ENCODE measurements at regions not wholly inside any gene's neighbourhood (a gene's known extent, or its start where the extent isn't known, plus 50 kb on each side); places are given as distances from the start of the nearest gene placed in this dataset.

DNA sequence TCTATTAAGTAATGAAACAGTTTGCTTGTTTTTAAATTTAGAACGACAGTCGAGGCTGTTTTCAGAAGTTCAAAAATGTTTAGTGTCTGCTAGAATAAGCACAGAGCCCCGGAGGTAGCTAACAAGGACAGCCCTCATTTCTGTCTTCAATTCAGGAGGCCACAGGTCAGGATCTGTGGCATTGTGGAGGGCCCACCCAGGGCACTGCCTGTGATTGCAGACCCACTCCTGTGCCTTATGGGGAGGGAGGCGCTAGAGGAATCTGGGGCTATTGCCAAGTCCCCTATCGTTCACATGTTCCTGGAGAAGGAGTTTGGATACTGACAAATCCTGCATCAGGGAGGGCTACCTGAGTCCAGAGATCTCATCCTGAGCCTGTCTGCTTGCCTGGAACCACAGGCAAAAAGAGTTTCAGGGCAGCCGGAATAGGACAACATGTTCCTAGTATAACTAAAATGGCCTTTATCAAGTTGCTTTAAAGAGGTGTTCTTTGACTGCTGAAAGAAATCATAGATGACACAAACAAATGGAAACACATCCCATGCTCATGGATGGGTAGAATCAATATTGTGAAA lies 141.5 kb upstream of the ROPN1 start:
- no peak for DNase-seq (ENCODE audit: low spot score)
- TF ChIP-seq, protein P1, sequence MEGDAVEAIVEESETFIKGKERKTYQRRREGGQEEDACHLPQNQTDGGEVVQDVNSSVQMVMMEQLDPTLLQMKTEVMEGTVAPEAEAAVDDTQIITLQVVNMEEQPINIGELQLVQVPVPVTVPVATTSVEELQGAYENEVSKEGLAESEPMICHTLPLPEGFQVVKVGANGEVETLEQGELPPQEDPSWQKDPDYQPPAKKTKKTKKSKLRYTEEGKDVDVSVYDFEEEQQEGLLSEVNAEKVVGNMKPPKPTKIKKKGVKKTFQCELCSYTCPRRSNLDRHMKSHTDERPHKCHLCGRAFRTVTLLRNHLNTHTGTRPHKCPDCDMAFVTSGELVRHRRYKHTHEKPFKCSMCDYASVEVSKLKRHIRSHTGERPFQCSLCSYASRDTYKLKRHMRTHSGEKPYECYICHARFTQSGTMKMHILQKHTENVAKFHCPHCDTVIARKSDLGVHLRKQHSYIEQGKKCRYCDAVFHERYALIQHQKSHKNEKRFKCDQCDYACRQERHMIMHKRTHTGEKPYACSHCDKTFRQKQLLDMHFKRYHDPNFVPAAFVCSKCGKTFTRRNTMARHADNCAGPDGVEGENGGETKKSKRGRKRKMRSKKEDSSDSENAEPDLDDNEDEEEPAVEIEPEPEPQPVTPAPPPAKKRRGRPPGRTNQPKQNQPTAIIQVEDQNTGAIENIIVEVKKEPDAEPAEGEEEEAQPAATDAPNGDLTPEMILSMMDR (IDR thresholded peaks at IDR 0.05; ENCODE audit: low read depth, low read length, missing input control) = no peak
- TF ChIP-seq, protein P2, sequence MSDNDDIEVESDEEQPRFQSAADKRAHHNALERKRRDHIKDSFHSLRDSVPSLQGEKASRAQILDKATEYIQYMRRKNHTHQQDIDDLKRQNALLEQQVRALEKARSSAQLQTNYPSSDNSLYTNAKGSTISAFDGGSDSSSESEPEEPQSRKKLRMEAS (IDR thresholded peaks at IDR 0.05) = no peak
- TF ChIP-seq ATF3 (IDR thresholded peaks at IDR 0.05) = no peak
- no peak for TF ChIP-seq RAD21 (IDR thresholded peaks at IDR 0.05)
- TF ChIP-seq YY1 (IDR thresholded peaks at IDR 0.05) = no peak
- no peak for TF ChIP-seq FOXA1 (IDR thresholded peaks at IDR 0.05)
- no peak for TF ChIP-seq SP1 (IDR thresholded peaks at IDR 0.05)
- TF ChIP-seq NR2F2 (IDR thresholded peaks at IDR 0.05) = no peak
- no peak for TF ChIP-seq ZBTB33 (IDR thresholded peaks at IDR 0.05)
- TF ChIP-seq HNF4A (conservative IDR thresholded peaks at IDR 0.05) = no peak
- TF ChIP-seq, protein P3, sequence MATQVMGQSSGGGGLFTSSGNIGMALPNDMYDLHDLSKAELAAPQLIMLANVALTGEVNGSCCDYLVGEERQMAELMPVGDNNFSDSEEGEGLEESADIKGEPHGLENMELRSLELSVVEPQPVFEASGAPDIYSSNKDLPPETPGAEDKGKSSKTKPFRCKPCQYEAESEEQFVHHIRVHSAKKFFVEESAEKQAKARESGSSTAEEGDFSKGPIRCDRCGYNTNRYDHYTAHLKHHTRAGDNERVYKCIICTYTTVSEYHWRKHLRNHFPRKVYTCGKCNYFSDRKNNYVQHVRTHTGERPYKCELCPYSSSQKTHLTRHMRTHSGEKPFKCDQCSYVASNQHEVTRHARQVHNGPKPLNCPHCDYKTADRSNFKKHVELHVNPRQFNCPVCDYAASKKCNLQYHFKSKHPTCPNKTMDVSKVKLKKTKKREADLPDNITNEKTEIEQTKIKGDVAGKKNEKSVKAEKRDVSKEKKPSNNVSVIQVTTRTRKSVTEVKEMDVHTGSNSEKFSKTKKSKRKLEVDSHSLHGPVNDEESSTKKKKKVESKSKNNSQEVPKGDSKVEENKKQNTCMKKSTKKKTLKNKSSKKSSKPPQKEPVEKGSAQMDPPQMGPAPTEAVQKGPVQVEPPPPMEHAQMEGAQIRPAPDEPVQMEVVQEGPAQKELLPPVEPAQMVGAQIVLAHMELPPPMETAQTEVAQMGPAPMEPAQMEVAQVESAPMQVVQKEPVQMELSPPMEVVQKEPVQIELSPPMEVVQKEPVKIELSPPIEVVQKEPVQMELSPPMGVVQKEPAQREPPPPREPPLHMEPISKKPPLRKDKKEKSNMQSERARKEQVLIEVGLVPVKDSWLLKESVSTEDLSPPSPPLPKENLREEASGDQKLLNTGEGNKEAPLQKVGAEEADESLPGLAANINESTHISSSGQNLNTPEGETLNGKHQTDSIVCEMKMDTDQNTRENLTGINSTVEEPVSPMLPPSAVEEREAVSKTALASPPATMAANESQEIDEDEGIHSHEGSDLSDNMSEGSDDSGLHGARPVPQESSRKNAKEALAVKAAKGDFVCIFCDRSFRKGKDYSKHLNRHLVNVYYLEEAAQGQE (IDR thresholded peaks at IDR 0.05) = no peak
- no peak for TF ChIP-seq GABPA (IDR thresholded peaks at IDR 0.05 in 1 of 2, conservative IDR thresholded peaks at IDR 0.05 in 1 of 2)
- TF ChIP-seq TAF1 (conservative IDR thresholded peaks at IDR 0.05) = no peak
- no peaks in the 10 kb centered on the region for H3K4me1 ChIP-seq (ENCODE audit: control insufficient read depth in 4 of 4, insufficient read depth in 4 of 4, low read length in 3 of 4)
- no peak overlapping the region for H3K9ac ChIP-seq (ENCODE audit: low read depth in 1 of 2, low read length in 2 of 2)
- H3K9me3 ChIP-seq (ENCODE audit: control insufficient read depth in 4 of 4, low read length in 3 of 4) = no peaks in the 10 kb centered on the region
- no peaks in the 10 kb centered on the region for H3K27me3 ChIP-seq (ENCODE audit: control insufficient read depth in 4 of 4, insufficient read depth in 4 of 4, low read length in 3 of 4)
- no peak overlapping the region for H3K27ac ChIP-seq (ENCODE audit: low read depth in 1 of 2, low read length in 2 of 2)
- H3K4me3 ChIP-seq (ENCODE audit: low read depth in 1 of 3, low read length in 3 of 3) = no peak overlapping the region
- 89% methylated on average over 6 of the region's 6 CpGs for WGBS
- no peaks in the 10 kb centered on the region for H3K36me3 ChIP-seq (ENCODE audit: control insufficient read depth in 4 of 4, insufficient read depth in 3 of 4, low read depth in 1 of 4, low read length in 3 of 4)

DNA sequence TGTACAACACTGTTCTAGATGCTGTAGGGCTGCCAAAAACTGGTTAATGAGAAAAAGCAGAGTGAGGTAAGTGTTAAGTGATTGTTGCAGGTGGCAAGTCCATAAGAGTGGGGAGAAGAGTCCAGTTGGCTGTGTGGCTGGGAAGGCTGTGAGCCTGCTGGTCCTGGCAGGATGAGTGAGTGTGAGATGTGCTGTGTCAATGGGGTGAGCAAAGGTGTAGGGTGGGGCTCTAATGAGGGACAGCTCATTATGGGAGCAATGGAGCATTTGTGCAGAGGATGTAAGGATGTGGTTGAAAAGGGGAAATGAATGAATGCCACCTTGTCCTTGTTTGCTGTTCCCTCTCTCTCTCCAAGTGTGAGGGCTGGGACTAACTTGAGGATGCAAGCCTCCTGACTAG lies 145.3 kb upstream of the ROPN1 start:
- no peaks in the 10 kb centered on the region for H3K27me3 ChIP-seq (ENCODE audit: control insufficient read depth in 4 of 4, insufficient read depth in 4 of 4, low read length in 3 of 4)
- no peak for DNase-seq (ENCODE audit: low spot score)
- H3K4me3 ChIP-seq (ENCODE audit: low read depth in 1 of 3, low read length in 3 of 3) = no peak overlapping the region
- no peak overlapping the region for H3K27ac ChIP-seq (ENCODE audit: low read depth in 1 of 2, low read length in 2 of 2)
- no peaks in the 10 kb centered on the region for H3K36me3 ChIP-seq (ENCODE audit: control insufficient read depth in 4 of 4, insufficient read depth in 3 of 4, low read depth in 1 of 4, low read length in 3 of 4)
- TF ChIP-seq HNF4G (IDR thresholded peaks at IDR 0.05) = no peak
- TF ChIP-seq, protein P3 (IDR thresholded peaks at IDR 0.05) = no peak
- TF ChIP-seq GABPA (IDR thresholded peaks at IDR 0.05 in 1 of 2, conservative IDR thresholded peaks at IDR 0.05 in 1 of 2) = no peak
- no peak for TF ChIP-seq FOXA2 (IDR thresholded peaks at IDR 0.05)
- TF ChIP-seq NR2F2 (IDR thresholded peaks at IDR 0.05) = no peak
- no peak for TF ChIP-seq ATF3 (IDR thresholded peaks at IDR 0.05)
- TF ChIP-seq RAD21 (IDR thresholded peaks at IDR 0.05) = no peak
- H3K4me1 ChIP-seq (ENCODE audit: control insufficient read depth in 4 of 4, insufficient read depth in 4 of 4, low read length in 3 of 4) = no peaks in the 10 kb centered on the region
- H3K9me3 ChIP-seq (ENCODE audit: control insufficient read depth in 4 of 4, low read length in 3 of 4) = no peaks in the 10 kb centered on the region
- H3K9ac ChIP-seq (ENCODE audit: low read depth in 1 of 2, low read length in 2 of 2) = no peak overlapping the region

Data from liver (tissue), 8 donors.